GM18498 (cell line): ENCODE measurements at regions not wholly inside any gene's neighbourhood (a gene's known extent, or its start where the extent isn't known, plus 50 kb on each side); places are given as distances from the start of the nearest gene placed in this dataset.
"Not testable (repeated sequence)": the region's sequence is repeated elsewhere in the genome, so short reads cannot be mapped to it uniquely, and the experiment has no call there.

Experiments used
- ATAC-seq: cut with Tn5 transposase; IDR thresholded peaks from one replicate; pipeline ENCODE4 v1.9.1; 2021; ENCODE audit warnings: mild to moderate bottlenecking, moderate library complexity; ENCODE audit not compliant: unreplicated experiment

GRCh38 chr22:26957897-26958296 is 300.5 kb downstream of the MIAT start:
- no peak for ATAC-seq

GRCh38 chr22:26958378-26958777 is 301.0 kb downstream of the MIAT start:
- ATAC-seq: no peak

DNA sequence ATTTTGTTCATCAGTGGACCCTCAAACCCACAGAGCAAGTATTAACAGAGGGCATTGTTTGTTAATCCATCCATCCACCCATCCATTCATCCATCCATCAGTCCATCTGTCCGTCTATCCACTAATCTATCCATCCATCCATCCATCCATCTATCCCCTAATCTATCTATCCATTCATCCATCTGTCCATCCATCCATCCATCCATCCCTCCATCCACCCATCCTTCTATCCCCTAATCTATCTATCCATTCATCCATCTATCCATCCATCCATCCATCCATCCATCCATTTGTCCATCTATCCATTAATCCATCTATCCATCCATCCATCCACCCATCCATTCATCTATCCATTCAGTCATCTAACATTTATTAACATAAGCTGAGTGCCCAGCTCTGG is 307.3 kb downstream of the MIAT start:
- ATAC-seq: no peak

DNA sequence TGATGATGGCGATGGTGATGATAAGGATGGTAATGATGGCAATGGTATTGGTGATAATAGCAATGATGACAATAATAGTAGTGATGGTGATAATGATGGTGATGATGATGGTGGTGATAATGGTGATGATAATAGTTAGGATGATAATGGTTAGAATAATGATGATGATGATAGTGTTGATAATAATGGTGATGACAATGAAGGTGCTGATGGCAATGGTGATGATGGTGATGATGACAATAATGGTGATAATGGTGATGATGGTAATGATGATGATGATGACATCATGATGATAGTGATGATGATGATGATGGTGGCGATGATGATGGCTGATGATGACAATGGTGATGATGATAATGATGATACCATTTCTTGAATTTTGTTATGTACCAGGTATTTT is 309.9 kb downstream of the MIAT start:
- no peak for ATAC-seq

DNA sequence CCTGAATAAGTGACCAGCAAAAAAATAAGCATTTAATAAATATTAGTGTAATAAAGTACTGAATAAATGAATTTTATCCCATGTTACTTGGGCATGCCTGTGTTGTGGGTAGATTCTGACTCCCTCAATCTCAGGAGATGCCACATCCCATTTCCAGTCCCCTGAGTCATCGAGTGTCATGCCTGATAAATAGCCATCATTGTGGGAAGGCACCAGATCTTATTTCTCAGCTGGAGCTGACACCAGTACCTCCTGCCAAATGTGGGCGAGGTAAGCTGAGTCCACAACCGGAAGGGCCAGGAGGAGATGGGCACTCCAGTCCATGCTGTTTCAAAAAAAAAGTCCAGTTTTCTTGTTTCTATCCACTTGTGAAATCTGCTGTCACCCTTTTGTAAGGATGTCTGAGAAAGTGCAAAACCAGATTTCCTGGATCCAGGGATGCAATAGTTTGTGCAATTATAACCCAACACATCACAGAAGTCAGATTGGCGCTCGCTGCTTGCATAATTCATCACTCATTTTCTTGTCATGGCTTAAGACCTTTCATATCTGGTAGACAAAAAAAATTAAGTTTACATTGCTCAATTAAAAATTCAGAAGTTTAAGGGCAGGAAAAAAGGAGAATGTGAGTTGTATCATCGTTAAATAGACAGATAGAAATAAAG is 311.6 kb downstream of the MIAT start:
- no peak for ATAC-seq

GRCh38 chr22:26970809-26971394 is 313.5 kb downstream of the MIAT start:
- no peak for ATAC-seq

- no peak for ATAC-seq
These were observed 314.9 kb downstream of the MIAT start for GRCh38 chr22:26972286-26972685.

DNA sequence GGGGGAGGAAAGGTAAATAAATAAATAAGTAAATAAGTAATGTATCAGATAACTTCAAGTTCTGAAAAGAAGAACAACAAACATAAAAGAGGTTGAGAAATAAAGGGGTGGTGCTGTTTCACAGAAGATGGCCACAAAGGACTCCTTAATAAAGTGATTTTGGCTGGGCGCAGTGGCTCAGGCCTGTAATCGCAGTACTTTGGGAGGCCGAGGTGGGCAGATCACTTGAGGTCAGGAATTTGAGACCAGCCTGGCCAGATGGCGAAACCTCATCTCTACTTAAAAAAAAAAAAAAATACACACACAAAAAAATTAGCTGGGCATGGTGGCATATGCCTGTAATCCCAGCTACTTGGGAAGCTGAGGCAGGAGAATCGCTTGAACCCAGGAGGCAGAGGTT is 315.5 kb downstream of the MIAT start:
- not testable (repeated sequence) for ATAC-seq

DNA sequence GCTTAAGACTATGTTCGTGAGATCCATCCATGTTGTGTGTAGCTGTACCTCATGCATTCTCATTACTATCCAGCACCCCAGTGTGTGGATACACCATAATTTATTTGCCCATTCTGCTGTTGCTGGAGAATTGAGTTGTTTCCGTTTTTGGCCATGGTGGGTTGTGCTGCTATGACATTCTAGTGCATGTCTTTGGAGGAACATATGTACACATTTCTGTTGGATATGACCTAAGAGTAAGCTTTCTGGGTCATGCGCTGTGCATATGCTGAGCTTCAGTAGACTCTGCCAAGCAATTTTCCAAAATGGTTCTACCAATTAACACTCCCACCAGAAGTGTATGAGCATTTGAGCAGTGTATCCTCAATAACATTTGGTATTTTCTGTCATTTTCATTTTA is 316.6 kb downstream of the MIAT start:
- no peak for ATAC-seq

DNA sequence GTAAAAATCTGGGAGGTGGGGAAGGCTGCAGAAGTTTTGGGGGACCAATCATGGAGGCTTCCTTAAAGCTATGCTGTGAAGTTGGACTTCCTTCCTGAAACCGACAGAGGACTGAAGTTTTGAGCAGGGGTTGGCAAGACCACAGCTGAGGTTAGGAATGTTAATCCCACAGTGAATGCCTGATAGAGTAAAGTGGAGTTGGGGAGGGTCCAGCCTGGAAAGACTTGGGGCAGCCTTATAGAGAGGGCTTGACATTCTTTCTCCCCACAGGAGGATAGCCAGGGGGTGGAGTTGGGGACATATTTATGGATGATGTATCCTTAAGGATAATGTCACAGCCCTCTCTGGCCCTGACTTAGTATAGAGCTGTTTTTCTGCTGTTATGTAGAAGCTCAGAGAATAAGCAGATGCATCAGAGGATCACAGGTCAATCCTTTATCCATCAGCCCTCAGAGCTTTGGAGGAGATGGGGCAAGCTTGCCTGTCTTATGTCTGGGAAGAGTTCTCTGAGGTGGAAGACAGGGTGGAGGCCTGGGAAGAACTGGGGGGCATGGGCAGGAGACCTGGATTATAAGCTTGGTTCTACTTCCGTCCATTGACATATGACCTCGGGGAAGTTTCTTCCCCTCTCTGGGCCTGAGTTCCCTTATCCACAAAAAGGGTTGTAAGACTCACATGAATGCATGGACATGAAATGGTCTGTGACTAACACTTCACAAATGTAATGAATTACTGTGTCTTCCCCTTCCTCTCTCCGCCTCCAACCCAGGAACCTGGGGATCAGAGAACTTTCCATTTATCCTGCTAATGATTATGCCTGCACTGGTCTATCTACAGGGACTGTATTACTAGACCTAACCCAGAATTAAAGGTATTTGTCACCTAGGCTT is 317.8 kb downstream of the MIAT start:
- no peak for ATAC-seq

DNA sequence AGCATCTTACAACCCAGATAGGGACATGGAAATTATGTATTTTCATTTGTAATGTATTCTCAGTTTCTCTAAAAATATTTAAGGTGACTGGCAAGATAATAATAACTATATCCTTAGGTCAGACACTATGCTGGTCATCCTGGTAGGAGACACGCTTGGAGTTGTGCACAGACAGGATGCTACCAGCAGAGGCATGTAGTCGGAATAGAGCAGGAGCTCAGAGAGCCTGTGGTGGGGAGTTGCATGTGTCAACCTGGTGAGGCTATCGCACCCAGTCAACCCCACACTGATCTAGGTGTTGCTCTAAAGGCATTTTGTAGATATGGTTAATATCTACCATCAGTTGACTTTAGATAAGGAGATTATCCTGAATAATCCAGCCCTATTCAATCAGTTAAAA is 318.5 kb downstream of the MIAT start:
- ATAC-seq: no peak

DNA sequence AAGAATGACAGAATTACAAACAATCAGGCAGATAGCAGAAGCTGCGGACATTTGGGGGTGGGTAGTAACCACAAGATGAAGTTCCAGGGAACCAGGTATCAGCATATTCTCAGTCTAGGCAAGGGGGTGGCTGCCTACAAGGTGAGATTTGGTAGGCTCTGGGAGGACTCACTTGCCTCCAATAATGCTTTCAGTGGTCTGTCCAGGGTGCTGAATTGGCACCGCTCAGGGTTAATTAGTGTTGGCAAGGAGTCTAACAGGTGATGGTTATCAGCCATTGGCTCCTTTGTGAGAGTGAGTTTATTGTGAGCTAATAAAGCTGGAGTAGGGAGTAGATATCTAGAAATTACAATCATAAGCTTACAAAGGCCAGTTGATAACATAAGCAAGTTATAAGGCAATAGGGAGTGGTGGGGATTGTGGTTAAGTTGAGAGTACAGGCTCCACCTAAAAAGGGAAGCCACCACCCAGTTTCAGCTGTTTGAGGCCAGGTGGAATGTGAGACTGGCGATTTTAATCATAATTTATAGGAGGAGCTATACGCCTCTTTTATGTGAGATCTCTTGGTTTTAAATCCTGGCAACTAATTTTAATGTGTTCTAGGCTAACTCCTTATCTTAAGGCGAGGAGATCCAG is 320.5 kb downstream of the MIAT start:
- no peak for ATAC-seq

- ATAC-seq: no peak
These were observed 321.9 kb downstream of the MIAT start for GRCh38 chr22:26979294-26979693.

- no peak for ATAC-seq
These were observed 323.7 kb downstream of the MIAT start for GRCh38 chr22:26981111-26981510.

DNA sequence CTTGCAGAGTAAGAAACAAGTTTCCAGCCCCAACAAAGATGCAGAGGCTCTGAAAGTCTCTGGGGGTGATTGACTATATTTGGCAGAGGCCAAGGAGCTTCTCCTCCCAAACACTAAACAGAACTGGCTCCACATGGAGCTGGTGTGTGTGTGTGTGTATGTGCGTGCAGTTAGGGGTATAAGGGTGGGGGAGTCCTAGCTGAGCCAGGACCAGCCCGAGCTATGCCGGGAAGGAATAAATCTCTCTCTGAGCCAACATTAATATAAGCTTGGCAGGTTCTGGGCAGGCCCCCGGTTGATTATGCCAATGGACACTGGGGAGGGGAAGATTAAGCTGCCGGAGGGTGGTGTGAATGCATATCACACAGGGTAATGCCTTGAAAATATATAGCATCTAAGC is 324.2 kb downstream of the MIAT start:
- no peak for ATAC-seq

DNA sequence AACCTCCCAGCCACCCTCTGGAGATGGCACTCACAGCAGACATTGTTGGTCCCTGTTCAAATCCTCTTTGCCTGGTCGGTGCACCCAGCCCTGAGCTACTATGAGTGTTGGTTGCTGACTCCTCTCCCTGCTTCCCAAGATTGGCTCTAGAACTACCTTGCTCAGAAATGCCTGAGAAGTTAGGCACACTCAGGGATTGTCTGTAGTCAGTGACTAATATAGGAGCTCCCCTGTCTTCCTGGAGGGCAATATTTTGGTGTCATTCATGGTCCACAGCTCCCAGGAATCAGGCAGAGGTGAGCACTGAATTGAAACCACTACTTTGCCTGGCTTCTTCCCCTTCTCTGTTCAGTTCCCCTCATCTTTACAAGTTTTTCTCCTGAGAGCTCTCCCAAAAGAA is 325.9 kb downstream of the MIAT start:
- ATAC-seq: no peak

DNA sequence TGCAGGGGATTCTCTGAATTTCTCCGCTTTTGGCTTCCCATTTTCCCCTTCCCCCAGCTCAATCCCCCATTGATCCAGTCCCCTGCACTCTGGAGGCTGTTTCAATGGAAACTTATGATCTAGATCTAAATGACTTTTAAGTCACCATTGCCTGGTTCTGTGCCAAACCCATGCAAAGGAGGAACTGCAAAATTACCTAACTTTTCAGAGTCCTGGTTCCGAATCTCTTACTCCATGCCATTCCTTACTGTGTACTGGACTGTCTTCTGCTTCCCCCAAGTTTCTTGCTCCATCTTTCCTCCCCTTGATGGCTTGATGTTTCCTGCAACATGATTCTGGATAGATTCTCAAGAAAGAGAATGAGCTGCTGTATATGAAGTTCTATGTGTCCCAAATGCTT is 327.8 kb downstream of the MIAT start:
- no peak for ATAC-seq

DNA sequence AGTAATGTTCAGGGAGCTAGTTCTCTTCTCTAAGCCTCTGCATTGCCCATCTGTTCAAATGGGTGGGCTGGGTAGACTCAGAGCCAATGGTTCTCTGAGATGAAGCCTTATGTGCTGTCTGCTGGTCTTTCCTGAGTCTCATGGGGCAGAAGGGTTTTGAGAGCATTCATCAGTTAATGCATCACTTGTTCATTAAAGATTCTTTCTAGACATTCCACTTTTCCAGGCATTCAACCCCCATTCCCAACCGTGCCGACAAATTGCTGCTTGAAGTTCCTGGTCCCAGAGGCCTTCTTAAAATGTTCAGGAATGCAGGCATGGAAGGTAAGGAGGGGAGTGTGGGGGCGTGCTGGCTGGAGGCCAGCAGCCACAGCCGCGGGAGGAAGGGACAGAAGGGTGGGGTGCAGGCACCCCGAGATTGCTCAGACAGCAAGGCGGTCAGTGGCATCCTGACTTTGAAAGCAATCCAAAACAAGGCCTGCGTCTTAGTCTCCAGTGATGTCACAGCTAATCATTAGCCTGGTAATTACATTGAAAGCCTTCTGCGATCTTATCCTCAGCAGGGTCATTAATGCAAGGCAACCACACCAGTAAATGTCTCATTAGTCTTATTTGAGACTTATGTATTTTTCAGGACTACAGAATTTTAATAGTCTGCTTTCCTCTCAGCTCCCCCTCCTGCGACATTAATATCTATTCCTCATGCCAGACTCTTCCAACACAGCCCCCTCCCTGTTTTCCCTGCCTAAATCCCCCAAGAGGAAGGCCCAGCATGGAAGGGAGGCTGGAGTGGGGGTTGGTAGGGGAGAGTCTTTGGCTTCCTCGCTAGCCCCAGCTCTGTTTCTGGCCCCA is 328.8 kb downstream of the MIAT start:
- ATAC-seq: no peak

GRCh38 chr22:26986884-26987283 is 329.5 kb downstream of the MIAT start:
- ATAC-seq: no peak

- ATAC-seq: no peak
These were observed 333.3 kb downstream of the MIAT start for GRCh38 chr22:26990503-26991189.
